ENCODE measurements at regions not wholly inside any gene's neighbourhood (a gene's known extent, or its start where the extent isn't known, plus 50 kb on each side); places are given as distances from the start of the nearest gene placed in this dataset.

GRCh38 chr15:36323615-36324014 is 255.8 kb upstream of the CDIN1 start:
- DNase-seq: no peak

GRCh38 chr15:36325206-36325605 is 254.2 kb upstream of the CDIN1 start:
- DNase-seq: no peak

GRCh38 chr15:36329592-36329991 is 249.8 kb upstream of the CDIN1 start:
- no peak for DNase-seq

- no peak for DNase-seq
Observed at GRCh38 chr15:36330598-36330997, 248.8 kb upstream of the CDIN1 start.

GRCh38 chr15:36331531-36332275 is 247.7 kb upstream of the CDIN1 start:
- DNase-seq: no peak

GRCh38 chr15:36332301-36332700 is 247.1 kb upstream of the CDIN1 start:
- DNase-seq: no peak

- DNase-seq: no peak
Observed at GRCh38 chr15:36332896-36333295, 246.5 kb upstream of the CDIN1 start.

GRCh38 chr15:36334059-36334458 is 245.4 kb upstream of the CDIN1 start:
- no peak for DNase-seq

GRCh38 chr15:36335224-36335623 is 244.2 kb upstream of the CDIN1 start:
- DNase-seq: no peak

GRCh38 chr15:36335659-36336058 is 243.8 kb upstream of the CDIN1 start:
- no peak for DNase-seq

GRCh38 chr15:36344887-36345286 is 234.5 kb upstream of the CDIN1 start:
- DNase-seq: no peak

GRCh38 chr15:36347272-36347858 is 232.1 kb upstream of the CDIN1 start:
- DNase-seq: no peak

GRCh38 chr15:36356466-36356865 is 223.0 kb upstream of the CDIN1 start:
- DNase-seq: no peak

- no peak for DNase-seq
Observed at GRCh38 chr15:36356978-36357601, 222.3 kb upstream of the CDIN1 start.

GRCh38 chr15:36358094-36358493 is 221.3 kb upstream of the CDIN1 start:
- DNase-seq: no peak

- DNase-seq: no peak
Observed at GRCh38 chr15:36358523-36358922, 220.9 kb upstream of the CDIN1 start.

GRCh38 chr15:36359286-36359685 is 220.1 kb upstream of the CDIN1 start:
- no peak for DNase-seq

GRCh38 chr15:36361351-36361870 is 218.0 kb upstream of the CDIN1 start:
- DNase-seq: no peak

- DNase-seq: no peak
Observed at GRCh38 chr15:36362509-36362915, 216.9 kb upstream of the CDIN1 start.

- DNase-seq: no peak
Observed at GRCh38 chr15:36363335-36363734, 216.1 kb upstream of the CDIN1 start.

- DNase-seq: no peak
Observed at GRCh38 chr15:36364377-36364776, 215.0 kb upstream of the CDIN1 start.

GRCh38 chr15:36365963-36366362 is 213.5 kb upstream of the CDIN1 start:
- no peak for DNase-seq

GRCh38 chr15:36370051-36370730 is 209.2 kb upstream of the CDIN1 start:
- no peak for DNase-seq

- DNase-seq: no peak
Observed at GRCh38 chr15:36370731-36371112, 208.7 kb upstream of the CDIN1 start.

Data from activated CD8-positive, alpha-beta memory T cell treated with anti-CD3 and anti-CD28 coated beads for 24 hours (primary cell).